ENCODE measurements at regions not wholly inside any gene's neighbourhood (a gene's known extent, or its start where the extent isn't known, plus 50 kb on each side); places are given as distances from the start of the nearest gene placed in this dataset.

DNA sequence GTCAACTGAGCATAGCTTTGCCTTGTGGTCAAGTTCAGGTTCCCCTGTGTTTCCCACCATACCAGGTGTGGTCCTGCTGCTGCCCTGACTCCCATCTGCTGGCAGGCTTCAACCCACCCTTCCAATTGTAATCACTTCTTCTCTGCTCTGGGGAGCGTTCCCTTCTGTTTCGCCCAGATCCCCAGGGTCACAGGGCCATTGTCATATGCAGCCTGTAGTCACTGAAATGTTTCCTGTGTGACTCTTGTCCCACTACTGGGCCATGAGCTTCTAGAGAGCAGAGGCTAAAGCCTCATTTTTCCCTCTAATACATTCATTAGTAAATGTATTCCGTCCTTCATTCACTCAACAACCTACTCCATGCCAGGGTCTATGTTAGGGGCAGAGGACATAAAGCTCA, 75.0 kb upstream of the LAPTM4A start:
- Histone ChIP-seq H3K36me3 (no peaks in the 10 kb centered on the region), H3K27me3 (no peaks in the 10 kb centered on the region), H3K4me1 (no peaks in the 10 kb centered on the region), H3K4me3 (no peak overlapping the region), H3K9me3 (no peaks in the 10 kb centered on the region), H3K27ac (no peak overlapping the region)
- DNase-seq (ENCODE audit: extremely low spot score in 2 of 2): no peak
- TF ChIP-seq, protein P1, sequence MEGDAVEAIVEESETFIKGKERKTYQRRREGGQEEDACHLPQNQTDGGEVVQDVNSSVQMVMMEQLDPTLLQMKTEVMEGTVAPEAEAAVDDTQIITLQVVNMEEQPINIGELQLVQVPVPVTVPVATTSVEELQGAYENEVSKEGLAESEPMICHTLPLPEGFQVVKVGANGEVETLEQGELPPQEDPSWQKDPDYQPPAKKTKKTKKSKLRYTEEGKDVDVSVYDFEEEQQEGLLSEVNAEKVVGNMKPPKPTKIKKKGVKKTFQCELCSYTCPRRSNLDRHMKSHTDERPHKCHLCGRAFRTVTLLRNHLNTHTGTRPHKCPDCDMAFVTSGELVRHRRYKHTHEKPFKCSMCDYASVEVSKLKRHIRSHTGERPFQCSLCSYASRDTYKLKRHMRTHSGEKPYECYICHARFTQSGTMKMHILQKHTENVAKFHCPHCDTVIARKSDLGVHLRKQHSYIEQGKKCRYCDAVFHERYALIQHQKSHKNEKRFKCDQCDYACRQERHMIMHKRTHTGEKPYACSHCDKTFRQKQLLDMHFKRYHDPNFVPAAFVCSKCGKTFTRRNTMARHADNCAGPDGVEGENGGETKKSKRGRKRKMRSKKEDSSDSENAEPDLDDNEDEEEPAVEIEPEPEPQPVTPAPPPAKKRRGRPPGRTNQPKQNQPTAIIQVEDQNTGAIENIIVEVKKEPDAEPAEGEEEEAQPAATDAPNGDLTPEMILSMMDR (IDR thresholded peaks at IDR 0.05): no peak
- TF ChIP-seq POLR2A (IDR thresholded peaks at IDR 0.05): no peak
- no peak for TF ChIP-seq POLR2AphosphoS5 (IDR thresholded peaks at IDR 0.05; ENCODE audit: insufficient read depth in 1 of 2, low read depth in 1 of 2)
- intact Hi-C loops (cut with DNase I): no loop called here

DNA sequence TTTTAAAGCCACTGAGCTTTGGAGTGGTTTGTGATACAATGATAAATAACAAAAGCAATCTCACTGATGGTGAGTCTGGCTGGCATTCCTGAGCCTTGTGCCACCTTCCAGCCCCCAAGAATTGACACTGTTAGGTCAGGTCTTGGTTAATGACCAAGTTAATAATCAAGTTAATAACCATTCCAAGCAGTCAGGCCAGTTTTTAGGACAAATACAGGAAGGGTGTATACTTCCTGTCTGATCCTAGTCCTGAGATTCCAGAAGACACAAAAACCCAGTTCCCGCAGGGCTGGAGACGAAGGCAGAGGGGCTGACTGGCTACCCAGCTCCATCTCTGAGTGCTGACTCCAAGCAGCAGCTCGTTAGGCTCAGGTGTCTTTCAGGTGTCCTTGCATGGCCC, 74.6 kb upstream of the LAPTM4A start:
- intact Hi-C loops (cut with DNase I): no loop called here
- Histone ChIP-seq H3K27ac (no peak overlapping the region), H3K4me3 (no peak overlapping the region), H3K36me3 (no peaks in the 10 kb centered on the region), H3K27me3 (no peaks in the 10 kb centered on the region), H3K9me3 (no peaks in the 10 kb centered on the region), H3K4me1 (no peaks in the 10 kb centered on the region)
- TF ChIP-seq, protein P1 (IDR thresholded peaks at IDR 0.05): no peak
- TF ChIP-seq POLR2A (IDR thresholded peaks at IDR 0.05): no peak
- TF ChIP-seq POLR2AphosphoS5 (IDR thresholded peaks at IDR 0.05; ENCODE audit: insufficient read depth in 1 of 2, low read depth in 1 of 2): no peak
- DNase-seq (ENCODE audit: extremely low spot score in 2 of 2): no peak

DNA sequence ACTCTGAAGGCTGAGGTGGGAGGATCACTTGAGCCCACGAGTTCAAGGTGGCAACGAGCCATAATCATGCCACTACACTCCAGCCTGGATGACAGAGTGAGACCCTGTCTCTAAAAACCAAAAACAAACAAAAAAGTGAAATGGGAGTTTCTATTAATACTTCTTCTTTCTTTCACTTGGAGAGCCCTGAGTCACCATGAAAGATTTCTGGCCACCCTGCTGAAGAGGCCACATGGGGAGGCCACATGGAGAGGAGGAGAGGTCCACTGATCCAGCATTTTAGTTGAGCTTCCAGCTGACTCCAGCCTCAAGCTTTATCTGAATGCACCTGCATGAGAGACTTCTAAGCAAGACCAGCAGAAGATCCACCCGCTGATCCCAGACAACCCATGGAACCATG, 74.2 kb upstream of the LAPTM4A start:
- H3K4me3 ChIP-seq: no peak overlapping the region
- no peaks in the 10 kb centered on the region for H3K36me3 ChIP-seq
- no peak for DNase-seq (ENCODE audit: extremely low spot score in 2 of 2)
- H3K4me1 ChIP-seq: no peaks in the 10 kb centered on the region
- no peak overlapping the region for H3K27ac ChIP-seq
- no peaks in the 10 kb centered on the region for H3K9me3 ChIP-seq
- TF ChIP-seq POLR2A (IDR thresholded peaks at IDR 0.05) (no peak), POLR2AphosphoS5 (IDR thresholded peaks at IDR 0.05; ENCODE audit: insufficient read depth in 1 of 2, low read depth in 1 of 2) (no peak)
- TF ChIP-seq, protein P1 (IDR thresholded peaks at IDR 0.05): no peak
- intact Hi-C loops (cut with DNase I): no loop called here
- H3K27me3 ChIP-seq: no peaks in the 10 kb centered on the region

DNA sequence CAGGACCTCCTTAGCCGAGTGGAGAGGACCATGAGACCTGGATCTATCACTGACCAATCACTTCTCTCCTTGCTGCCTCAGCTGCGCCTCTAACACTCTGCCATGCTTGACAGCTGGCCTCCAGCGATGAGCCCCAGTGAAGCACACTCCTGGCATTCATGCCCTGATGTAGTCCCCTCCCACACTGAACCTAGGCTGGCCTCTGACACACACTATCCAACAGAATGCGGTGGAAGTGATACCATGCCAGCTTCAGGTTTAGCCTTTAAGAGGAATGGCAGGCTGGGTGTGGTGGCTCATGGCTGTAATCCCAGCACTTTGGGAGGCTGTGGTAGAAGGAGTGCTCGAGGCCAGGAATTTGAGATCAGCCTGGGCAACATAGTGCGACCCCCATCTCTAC, 73.7 kb upstream of the LAPTM4A start:
- H3K36me3 ChIP-seq: no peaks in the 10 kb centered on the region
- H3K4me3 ChIP-seq: no peak overlapping the region
- no peaks in the 10 kb centered on the region for H3K9me3 ChIP-seq
- no peaks in the 10 kb centered on the region for H3K27me3 ChIP-seq
- no peak for TF ChIP-seq POLR2A (IDR thresholded peaks at IDR 0.05)
- intact Hi-C loops (cut with DNase I): no loop called here
- no peak overlapping the region for H3K27ac ChIP-seq
- no peaks in the 10 kb centered on the region for H3K4me1 ChIP-seq
- no peak for DNase-seq (ENCODE audit: extremely low spot score in 2 of 2)

DNA sequence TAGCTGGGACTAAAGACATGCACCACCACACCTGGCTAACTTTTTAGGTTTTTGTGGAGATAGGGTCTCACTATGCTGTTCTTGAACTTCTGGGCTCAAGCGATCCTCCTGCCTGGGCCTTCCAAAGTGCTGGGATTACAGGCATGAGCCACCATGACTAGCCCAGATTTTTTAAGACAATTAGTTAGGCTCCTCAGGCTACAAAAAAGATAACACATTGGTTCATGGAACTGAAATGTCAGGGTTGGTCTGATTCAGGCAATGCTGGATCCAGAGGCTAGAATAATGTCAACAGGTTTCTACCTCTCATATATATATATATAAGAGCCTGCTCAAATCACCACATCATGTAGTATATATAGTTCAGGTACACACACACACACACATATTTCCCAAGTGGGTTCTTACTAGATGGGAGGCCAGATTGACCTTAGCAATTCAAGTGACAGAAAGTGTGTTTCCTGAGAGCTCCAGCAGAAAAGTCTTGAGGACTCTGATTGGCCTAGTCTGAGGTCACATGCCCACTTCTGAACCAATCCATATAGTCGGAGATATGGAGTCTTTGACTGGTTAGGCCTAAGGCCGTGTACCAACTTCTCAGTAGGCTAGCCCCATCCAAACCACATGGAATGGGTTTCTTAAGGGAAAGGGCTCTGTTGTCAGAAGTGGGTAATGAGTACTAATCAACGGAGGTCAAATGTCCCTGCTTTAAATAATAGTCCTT, 72.6 kb upstream of the LAPTM4A start:
- TF ChIP-seq, protein P1 (IDR thresholded peaks at IDR 0.05): no peak
- TF ChIP-seq POLR2AphosphoS5 (IDR thresholded peaks at IDR 0.05; ENCODE audit: insufficient read depth in 1 of 2, low read depth in 1 of 2): no peak
- TF ChIP-seq POLR2A (IDR thresholded peaks at IDR 0.05): no peak
- Histone ChIP-seq H3K4me1 (no peaks in the 10 kb centered on the region), H3K9me3 (no peaks in the 10 kb centered on the region), H3K27ac (no peak overlapping the region), H3K27me3 (no peaks in the 10 kb centered on the region), H3K4me3 (no peak overlapping the region), H3K36me3 (no peaks in the 10 kb centered on the region)
- intact Hi-C loops (cut with DNase I): no loop called here
- no peak for DNase-seq (ENCODE audit: extremely low spot score in 2 of 2)

Data from vagina (tissue), 2 donors.